HL-60 (cell line): ENCODE measurements at regions not wholly inside any gene's neighbourhood (a gene's known extent, or its start where the extent isn't known, plus 50 kb on each side); places are given as distances from the start of the nearest gene placed in this dataset.

Experiments
- DNase-seq, 2 experiments: peaks; one replicate each; pipeline ENCODE4 v3.0.0-alpha.2; 2010 to 2020; ENCODE audit warnings: low read depth in 1 of 2, low spot score in 1 of 2
- H3K27ac ChIP-seq: fragments of 250-450 bp; sonication (Bioruptor Pico); replicated peaks from 2 replicates; pipeline ENCODE4 v1.5.1; 2020; ENCODE audit warnings: mild to moderate bottlenecking, moderate library complexity
- H3K27me3 ChIP-seq: fragments of 250-450 bp; sonication (Bioruptor Pico); 2 replicates; pipeline ENCODE4 v1.5.1; 2021; ENCODE audit warnings: mild to moderate bottlenecking, moderate library complexity; ENCODE audit not compliant: insufficient read depth, poor library complexity, severe bottlenecking
- H3K4me3 ChIP-seq: replicated peaks from 2 replicates; pipeline ENCODE4 v1.5.1; 2011; ENCODE audit warnings: mild to moderate bottlenecking, control low read depth, low read length; ENCODE audit not compliant: insufficient read depth
- GABPA ChIP-seq: IDR thresholded peaks from 2 replicates; pipeline ENCODE4 v1.6.1; 2012; ENCODE audit warnings: low read depth
- POLR2AphosphoS5 ChIP-seq: IDR thresholded peaks from 2 replicates; pipeline ENCODE4 v1.6.1; 2012; ENCODE audit warnings: low read depth
- SPI1 ChIP-seq: IDR thresholded peaks from 2 replicates; pipeline ENCODE4 v1.6.1; 2012; ENCODE audit warnings: low read depth, mild to moderate bottlenecking, borderline replicate concordance
- TF ChIP-seq, protein P1 (sequence below): IDR thresholded peaks from one replicate; pipeline ENCODE4 v1.5.1; 2011; ENCODE audit warnings: low read length, control low read depth, inconsistent platforms; ENCODE audit not compliant: insufficient read depth
- TF ChIP-seq, protein P2 (sequence below): IDR thresholded peaks from 2 replicates; pipeline ENCODE4 v1.6.1; 2012; ENCODE audit warnings: low read depth; ENCODE audit not compliant: insufficient replicate concordance

DNA sequence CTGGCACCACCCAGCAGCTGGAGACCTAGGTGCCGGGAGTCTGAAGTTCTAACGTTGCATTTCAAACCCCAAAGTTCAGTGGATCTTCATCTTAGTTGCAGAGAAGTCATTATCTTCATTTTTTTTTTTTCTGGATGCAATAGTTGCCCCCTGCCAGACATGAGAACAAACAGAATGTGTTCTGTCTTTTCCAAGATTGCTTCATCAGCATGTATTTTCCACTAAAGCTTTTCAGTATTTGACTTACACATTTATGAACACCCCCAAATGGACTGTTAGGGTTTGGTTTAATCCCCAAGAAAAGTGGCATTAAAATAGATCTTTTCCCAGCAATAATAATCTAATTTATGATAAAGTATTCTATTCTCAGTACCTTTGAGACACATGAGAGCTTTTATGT is 135.2 kb upstream of the OSMR start:
- no peaks in the 10 kb centered on the region for H3K27me3 ChIP-seq
- DNase-seq: no peak
- H3K4me3 ChIP-seq: no peak overlapping the region
- no peak for TF ChIP-seq GABPA
- TF ChIP-seq, protein P1, sequence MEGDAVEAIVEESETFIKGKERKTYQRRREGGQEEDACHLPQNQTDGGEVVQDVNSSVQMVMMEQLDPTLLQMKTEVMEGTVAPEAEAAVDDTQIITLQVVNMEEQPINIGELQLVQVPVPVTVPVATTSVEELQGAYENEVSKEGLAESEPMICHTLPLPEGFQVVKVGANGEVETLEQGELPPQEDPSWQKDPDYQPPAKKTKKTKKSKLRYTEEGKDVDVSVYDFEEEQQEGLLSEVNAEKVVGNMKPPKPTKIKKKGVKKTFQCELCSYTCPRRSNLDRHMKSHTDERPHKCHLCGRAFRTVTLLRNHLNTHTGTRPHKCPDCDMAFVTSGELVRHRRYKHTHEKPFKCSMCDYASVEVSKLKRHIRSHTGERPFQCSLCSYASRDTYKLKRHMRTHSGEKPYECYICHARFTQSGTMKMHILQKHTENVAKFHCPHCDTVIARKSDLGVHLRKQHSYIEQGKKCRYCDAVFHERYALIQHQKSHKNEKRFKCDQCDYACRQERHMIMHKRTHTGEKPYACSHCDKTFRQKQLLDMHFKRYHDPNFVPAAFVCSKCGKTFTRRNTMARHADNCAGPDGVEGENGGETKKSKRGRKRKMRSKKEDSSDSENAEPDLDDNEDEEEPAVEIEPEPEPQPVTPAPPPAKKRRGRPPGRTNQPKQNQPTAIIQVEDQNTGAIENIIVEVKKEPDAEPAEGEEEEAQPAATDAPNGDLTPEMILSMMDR: no peak
- no peak overlapping the region for H3K27ac ChIP-seq

DNA sequence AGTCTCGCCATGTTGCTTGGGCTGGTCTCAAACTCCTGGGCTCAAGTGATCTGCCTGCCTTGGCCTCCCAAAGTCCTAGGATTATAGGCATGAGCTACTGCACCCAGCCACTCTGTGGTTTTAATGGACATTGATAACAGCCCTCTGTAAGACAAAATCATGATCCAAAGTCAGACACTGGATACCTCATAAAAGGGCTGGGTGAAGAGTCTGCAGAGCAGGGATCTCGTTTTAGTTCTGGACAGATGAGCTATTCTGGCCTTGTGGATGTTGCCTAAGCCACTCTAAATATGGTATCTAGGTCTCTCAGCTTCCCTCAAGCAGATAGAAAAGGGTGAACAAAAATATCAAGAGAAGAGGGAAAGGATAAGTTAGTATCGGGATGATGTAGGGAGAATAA is 133.4 kb upstream of the OSMR start:
- H3K27me3 ChIP-seq: no peaks in the 10 kb centered on the region
- no peak overlapping the region for H3K4me3 ChIP-seq
- no peak for TF ChIP-seq SPI1
- TF ChIP-seq, protein P1: no peak
- TF ChIP-seq, protein P2, sequence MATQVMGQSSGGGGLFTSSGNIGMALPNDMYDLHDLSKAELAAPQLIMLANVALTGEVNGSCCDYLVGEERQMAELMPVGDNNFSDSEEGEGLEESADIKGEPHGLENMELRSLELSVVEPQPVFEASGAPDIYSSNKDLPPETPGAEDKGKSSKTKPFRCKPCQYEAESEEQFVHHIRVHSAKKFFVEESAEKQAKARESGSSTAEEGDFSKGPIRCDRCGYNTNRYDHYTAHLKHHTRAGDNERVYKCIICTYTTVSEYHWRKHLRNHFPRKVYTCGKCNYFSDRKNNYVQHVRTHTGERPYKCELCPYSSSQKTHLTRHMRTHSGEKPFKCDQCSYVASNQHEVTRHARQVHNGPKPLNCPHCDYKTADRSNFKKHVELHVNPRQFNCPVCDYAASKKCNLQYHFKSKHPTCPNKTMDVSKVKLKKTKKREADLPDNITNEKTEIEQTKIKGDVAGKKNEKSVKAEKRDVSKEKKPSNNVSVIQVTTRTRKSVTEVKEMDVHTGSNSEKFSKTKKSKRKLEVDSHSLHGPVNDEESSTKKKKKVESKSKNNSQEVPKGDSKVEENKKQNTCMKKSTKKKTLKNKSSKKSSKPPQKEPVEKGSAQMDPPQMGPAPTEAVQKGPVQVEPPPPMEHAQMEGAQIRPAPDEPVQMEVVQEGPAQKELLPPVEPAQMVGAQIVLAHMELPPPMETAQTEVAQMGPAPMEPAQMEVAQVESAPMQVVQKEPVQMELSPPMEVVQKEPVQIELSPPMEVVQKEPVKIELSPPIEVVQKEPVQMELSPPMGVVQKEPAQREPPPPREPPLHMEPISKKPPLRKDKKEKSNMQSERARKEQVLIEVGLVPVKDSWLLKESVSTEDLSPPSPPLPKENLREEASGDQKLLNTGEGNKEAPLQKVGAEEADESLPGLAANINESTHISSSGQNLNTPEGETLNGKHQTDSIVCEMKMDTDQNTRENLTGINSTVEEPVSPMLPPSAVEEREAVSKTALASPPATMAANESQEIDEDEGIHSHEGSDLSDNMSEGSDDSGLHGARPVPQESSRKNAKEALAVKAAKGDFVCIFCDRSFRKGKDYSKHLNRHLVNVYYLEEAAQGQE: no peak
- TF ChIP-seq POLR2AphosphoS5: no peak
- TF ChIP-seq GABPA: no peak
- DNase-seq: no peak
- no peak overlapping the region for H3K27ac ChIP-seq

DNA sequence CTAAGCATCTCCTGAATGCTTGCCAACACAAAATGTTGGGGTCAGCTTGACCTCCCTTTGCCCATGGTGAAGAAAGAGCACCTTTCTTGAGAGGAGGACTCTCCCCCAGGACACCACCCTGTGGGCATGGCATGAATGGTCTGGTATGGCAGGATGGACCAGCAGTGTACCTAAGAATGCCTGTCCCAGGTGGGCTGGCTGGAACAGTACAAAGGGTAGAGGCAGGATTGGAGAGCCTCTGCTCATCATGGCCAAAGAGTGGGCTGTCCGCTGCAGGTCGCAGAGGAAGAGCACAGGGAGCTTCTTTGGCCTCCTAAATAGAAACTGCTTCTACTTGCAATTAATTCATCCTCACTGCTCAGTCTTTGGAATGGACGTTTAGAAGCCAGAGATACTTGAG is 131.6 kb upstream of the OSMR start:
- H3K4me3 ChIP-seq: no peak overlapping the region
- no peaks in the 10 kb centered on the region for H3K27me3 ChIP-seq
- TF ChIP-seq SPI1 (no peak), POLR2AphosphoS5 (no peak), GABPA (no peak)
- TF ChIP-seq, protein P1: no peak
- TF ChIP-seq, protein P2: no peak
- no peak for DNase-seq
- H3K27ac ChIP-seq: no peak overlapping the region

DNA sequence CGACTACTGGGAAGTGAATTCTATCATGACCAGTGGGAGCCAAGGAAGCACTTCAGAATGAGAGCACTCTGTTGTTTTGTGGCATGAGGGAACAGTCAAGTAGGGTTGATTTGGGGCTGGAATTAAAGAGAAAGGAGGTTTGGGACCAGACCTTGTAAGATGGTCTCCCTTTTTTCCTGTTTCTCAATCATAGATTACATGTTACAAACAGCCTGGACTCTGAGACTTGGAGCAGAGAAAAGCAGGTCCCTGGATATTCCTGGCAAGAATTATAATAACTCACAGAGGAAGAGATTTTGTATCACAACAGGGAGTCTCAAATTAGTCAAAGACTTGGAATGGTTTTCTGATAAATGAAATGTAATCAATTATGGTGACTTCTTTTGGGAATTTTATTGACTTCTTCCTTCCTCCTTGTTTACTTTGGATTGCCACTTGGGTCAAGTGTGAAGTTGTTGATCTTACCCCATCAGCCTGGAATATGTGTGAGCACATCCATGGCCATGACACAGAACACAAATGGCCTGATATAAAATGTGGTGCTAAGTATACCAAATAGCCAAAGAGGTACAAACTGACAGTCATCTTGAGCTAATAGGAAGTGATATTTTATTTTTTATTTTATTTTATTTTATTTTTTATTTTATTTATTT is 131.0 kb upstream of the OSMR start:
- Histone ChIP-seq H3K27ac (no peak overlapping the region), H3K27me3 (no peaks in the 10 kb centered on the region), H3K4me3 (no peak overlapping the region)
- TF ChIP-seq, protein P2: no peak
- TF ChIP-seq, protein P1: no peak
- no peak for TF ChIP-seq SPI1
- no peak for TF ChIP-seq POLR2AphosphoS5
- TF ChIP-seq GABPA: no peak
- no peak for DNase-seq
